WTC11 (cell line): ENCODE measurements at regions not wholly inside any gene's neighbourhood (a gene's known extent, or its start where the extent isn't known, plus 50 kb on each side); places are given as distances from the start of the nearest gene placed in this dataset.

ENCODE experiments used
- ATAC-seq: fragments of 200-7000 bp; cut with Tn5 transposase; 2 replicates; pipeline ENCODE4 v1.10.0; 2021; ENCODE audit warnings: mild to moderate bottlenecking, moderate library complexity
- CTCF ChIA-PET: fragments of 300-600 bp; sonication (Branson Sonifier 250); formaldehyde crosslinking; loops from one replicate; lab custom pipeline; 2021; ENCODE audit warnings: antibody characterized with exemption; lab: Charles Lee
- POLR2A ChIA-PET: fragments of 350-600 bp; sonication (Branson Sonifier 250); formaldehyde crosslinking; loops from one replicate; lab custom pipeline; 2021; ENCODE audit warnings: antibody characterized with exemption; lab: Charles Lee
- DNase-seq: peaks from one replicate; pipeline ENCODE4 v3.0.0; 2021; ENCODE audit warnings: low spot score
- H3K27ac Mint-ChIP-seq: 2 replicates; pipeline ENCODE4 v1.8.0; 2021; ENCODE audit warnings: mixed read lengths
- H3K27me3 Mint-ChIP-seq: 2 replicates; pipeline ENCODE4 v1.8.0; 2021; ENCODE audit warnings: low read depth, mild to moderate bottlenecking, moderate library complexity, mixed read lengths
- H3K36me3 Mint-ChIP-seq: 2 replicates; pipeline ENCODE4 v1.8.0; 2021; ENCODE audit warnings: mixed read lengths
- H3K4me1 Mint-ChIP-seq: 2 replicates; pipeline ENCODE4 v1.8.0; 2022; ENCODE audit warnings: mixed read lengths
- H3K4me3 Mint-ChIP-seq: 2 replicates; pipeline ENCODE4 v1.8.0; 2021; ENCODE audit warnings: mild to moderate bottlenecking, moderate library complexity, mixed read lengths
- H3K9me3 Mint-ChIP-seq: 2 replicates; pipeline ENCODE4 v1.8.0; 2021; ENCODE audit warnings: mixed read lengths
- ELF4 ChIP-seq: sonication (generic); formaldehyde crosslinking; IDR thresholded peaks from 2 replicates; pipeline ENCODE4 v1.8.1; 2022; ENCODE audit warnings: low read depth, mild to moderate bottlenecking, moderate library complexity, missing genetic modification reagents
- FOXJ3 ChIP-seq: sonication (generic); formaldehyde crosslinking; IDR thresholded peaks from 2 replicates; pipeline ENCODE4 v1.9.0; 2021; ENCODE audit warnings: missing genetic modification reagents, mild to moderate bottlenecking, borderline replicate concordance
- FOXK1 ChIP-seq: sonication (generic); formaldehyde crosslinking; IDR thresholded peaks from 2 replicates; pipeline ENCODE4 v1.8.0; 2022; ENCODE audit warnings: mild to moderate bottlenecking, moderate library complexity, missing genetic modification reagents
- JUN ChIP-seq: sonication (generic); formaldehyde crosslinking; IDR thresholded peaks from 2 replicates; pipeline ENCODE4 v1.8.0; 2023; ENCODE audit warnings: mild to moderate bottlenecking, missing genetic modification reagents
- OVOL2 ChIP-seq: fragments of 250-450 bp; sonication (Bioruptor Pico); IDR thresholded peaks from 2 replicates; pipeline ENCODE4 v1.9.0; 2021; ENCODE audit warnings: mild to moderate bottlenecking, borderline replicate concordance
- PRRX2 ChIP-seq: fragments of 250-450 bp; sonication (Bioruptor Pico); IDR thresholded peaks from 2 replicates; pipeline ENCODE4 v1.8.0; 2021; ENCODE audit warnings: mild to moderate bottlenecking
- RELA ChIP-seq: sonication (generic); formaldehyde crosslinking; IDR thresholded peaks from 2 replicates; pipeline ENCODE4 v1.8.1; 2022; ENCODE audit warnings: missing genetic modification reagents, mild to moderate bottlenecking, borderline replicate concordance
- SMAD4 ChIP-seq: sonication (generic); formaldehyde crosslinking; IDR thresholded peaks from 2 replicates; pipeline ENCODE4 v1.8.0; 2022; ENCODE audit warnings: mild to moderate bottlenecking, missing genetic modification reagents
- ZNF121 ChIP-seq: sonication (generic); formaldehyde crosslinking; IDR thresholded peaks from 2 replicates; pipeline ENCODE4 v1.8.0; 2023; ENCODE audit warnings: missing genetic modification reagents
- ZNF317 ChIP-seq: sonication (generic); formaldehyde crosslinking; IDR thresholded peaks from 2 replicates; pipeline ENCODE4 v1.8.1; 2023; ENCODE audit warnings: low read depth, mild to moderate bottlenecking, moderate library complexity, missing genetic modification reagents, borderline replicate concordance
- ZNF671 ChIP-seq: fragments of 250-450 bp; sonication (Bioruptor Pico); IDR thresholded peaks from 2 replicates; pipeline ENCODE4 v1.8.0; 2021; ENCODE audit warnings: mild to moderate bottlenecking
- TF ChIP-seq, protein P1 (sequence below): sonication (generic); formaldehyde crosslinking; IDR thresholded peaks from 2 replicates; pipeline ENCODE4 v1.8.1; 2023; ENCODE audit warnings: mild to moderate bottlenecking, moderate library complexity, missing genetic modification reagents
- TF ChIP-seq, protein P2 (sequence below): sonication (generic); formaldehyde crosslinking; IDR thresholded peaks from 2 replicates; pipeline ENCODE4 v1.8.1; 2022; ENCODE audit warnings: low read depth, missing genetic modification reagents, borderline replicate concordance
- TF ChIP-seq, protein P3 (sequence below): sonication (generic); formaldehyde crosslinking; conservative IDR thresholded peaks from 2 replicates; pipeline ENCODE4 v1.8.1; 2022; ENCODE audit warnings: mild to moderate bottlenecking, missing genetic modification reagents
- TF ChIP-seq, protein P4 (sequence below): sonication (generic); formaldehyde crosslinking; IDR thresholded peaks from 2 replicates; pipeline ENCODE4 v1.8.1; 2023; ENCODE audit warnings: mild to moderate bottlenecking, missing genetic modification reagents
- TF ChIP-seq, protein P5 (sequence below): sonication (generic); formaldehyde crosslinking; IDR thresholded peaks from 2 replicates; pipeline ENCODE4 v1.8.1; 2022; ENCODE audit warnings: mild to moderate bottlenecking, missing genetic modification reagents, moderate library complexity, borderline replicate concordance
- TF ChIP-seq, protein P6 (sequence below): sonication (generic); formaldehyde crosslinking; IDR thresholded peaks from 2 replicates; pipeline ENCODE4 v1.8.1; 2022; ENCODE audit warnings: mild to moderate bottlenecking, moderate library complexity, missing genetic modification reagents
- TF ChIP-seq, protein P7 (sequence below): sonication (generic); formaldehyde crosslinking; IDR thresholded peaks from 2 replicates; pipeline ENCODE4 v1.8.0; 2022; ENCODE audit warnings: mild to moderate bottlenecking, missing genetic modification reagents

DNA sequence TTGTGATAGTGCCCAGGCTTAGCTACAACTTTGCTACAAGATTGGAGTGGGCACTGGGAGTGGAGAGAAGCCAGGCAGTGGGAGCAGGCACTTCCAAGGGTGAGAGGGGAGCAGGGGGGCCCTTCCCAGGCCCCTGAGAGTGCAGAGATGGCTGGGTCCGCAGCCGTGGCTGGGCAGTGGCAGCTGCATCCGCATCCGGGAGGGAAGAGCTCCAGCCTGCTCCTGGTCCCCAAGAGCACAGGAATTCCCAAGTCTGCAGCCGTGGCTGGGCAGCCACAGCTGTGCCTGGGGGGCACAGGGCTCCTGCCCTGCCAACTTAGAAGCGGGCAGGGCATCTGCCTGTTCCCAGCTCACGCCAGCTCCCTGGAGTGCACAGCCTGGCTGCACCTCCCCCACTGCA lies 124.1 kb upstream of the POM121L12 start (continued):
- TF ChIP-seq, protein P1, sequence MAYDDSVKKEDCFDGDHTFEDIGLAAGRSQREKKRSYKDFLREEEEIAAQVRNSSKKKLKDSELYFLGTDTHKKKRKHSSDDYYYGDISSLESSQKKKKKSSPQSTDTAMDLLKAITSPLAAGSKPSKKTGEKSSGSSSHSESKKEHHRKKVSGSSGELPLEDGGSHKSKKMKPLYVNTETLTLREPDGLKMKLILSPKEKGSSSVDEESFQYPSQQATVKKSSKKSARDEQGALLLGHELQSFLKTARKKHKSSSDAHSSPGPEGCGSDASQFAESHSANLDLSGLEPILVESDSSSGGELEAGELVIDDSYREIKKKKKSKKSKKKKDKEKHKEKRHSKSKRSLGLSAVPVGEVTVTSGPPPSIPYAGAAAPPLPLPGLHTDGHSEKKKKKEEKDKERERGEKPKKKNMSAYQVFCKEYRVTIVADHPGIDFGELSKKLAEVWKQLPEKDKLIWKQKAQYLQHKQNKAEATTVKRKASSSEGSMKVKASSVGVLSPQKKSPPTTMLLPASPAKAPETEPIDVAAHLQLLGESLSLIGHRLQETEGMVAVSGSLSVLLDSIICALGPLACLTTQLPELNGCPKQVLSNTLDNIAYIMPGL (CRISPR knock-in tag): no peak
- no peak for TF ChIP-seq ZNF671 (CRISPR knock-in tag)
- TF ChIP-seq, protein P2, sequence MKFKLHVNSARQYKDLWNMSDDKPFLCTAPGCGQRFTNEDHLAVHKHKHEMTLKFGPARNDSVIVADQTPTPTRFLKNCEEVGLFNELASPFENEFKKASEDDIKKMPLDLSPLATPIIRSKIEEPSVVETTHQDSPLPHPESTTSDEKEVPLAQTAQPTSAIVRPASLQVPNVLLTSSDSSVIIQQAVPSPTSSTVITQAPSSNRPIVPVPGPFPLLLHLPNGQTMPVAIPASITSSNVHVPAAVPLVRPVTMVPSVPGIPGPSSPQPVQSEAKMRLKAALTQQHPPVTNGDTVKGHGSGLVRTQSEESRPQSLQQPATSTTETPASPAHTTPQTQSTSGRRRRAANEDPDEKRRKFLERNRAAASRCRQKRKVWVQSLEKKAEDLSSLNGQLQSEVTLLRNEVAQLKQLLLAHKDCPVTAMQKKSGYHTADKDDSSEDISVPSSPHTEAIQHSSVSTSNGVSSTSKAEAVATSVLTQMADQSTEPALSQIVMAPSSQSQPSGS (CRISPR knock-in tag): no peak
- TF ChIP-seq OVOL2 (CRISPR knock-in tag): no peak
- no peak for TF ChIP-seq ELF4 (CRISPR knock-in tag)
- TF ChIP-seq PRRX2 (CRISPR knock-in tag): no peak
- TF ChIP-seq ZNF317: no peak
- no peak for TF ChIP-seq RELA (CRISPR knock-in tag)
- no peak for TF ChIP-seq JUN
- TF ChIP-seq, protein P3, sequence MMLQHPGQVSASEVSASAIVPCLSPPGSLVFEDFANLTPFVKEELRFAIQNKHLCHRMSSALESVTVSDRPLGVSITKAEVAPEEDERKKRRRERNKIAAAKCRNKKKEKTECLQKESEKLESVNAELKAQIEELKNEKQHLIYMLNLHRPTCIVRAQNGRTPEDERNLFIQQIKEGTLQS: no peak
- TF ChIP-seq, all 79 proteins: peak for 0

DNA sequence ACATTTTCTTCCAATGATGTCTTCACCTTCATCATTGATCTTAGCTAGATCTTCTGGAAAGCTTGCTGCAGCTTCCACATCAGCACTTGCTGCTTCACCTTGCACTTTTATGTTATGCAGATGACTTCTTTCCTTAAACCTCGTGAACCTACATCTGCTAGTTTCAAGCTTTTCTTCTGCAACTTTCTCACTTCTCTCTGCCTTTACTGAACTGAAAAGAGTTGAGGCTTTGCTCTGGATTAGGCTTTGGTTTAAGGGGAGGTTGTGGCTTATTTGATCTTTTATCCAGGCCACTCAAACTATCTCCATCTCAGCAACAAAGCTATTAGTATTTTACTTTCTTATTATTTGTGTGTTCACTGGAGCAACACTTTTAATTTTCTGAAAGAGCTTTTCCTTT lies 125.5 kb upstream of the POM121L12 start:
- TF ChIP-seq RELA (CRISPR knock-in tag): no peak
- TF ChIP-seq ZNF121 (CRISPR knock-in tag): no peak
- TF ChIP-seq, protein P4, sequence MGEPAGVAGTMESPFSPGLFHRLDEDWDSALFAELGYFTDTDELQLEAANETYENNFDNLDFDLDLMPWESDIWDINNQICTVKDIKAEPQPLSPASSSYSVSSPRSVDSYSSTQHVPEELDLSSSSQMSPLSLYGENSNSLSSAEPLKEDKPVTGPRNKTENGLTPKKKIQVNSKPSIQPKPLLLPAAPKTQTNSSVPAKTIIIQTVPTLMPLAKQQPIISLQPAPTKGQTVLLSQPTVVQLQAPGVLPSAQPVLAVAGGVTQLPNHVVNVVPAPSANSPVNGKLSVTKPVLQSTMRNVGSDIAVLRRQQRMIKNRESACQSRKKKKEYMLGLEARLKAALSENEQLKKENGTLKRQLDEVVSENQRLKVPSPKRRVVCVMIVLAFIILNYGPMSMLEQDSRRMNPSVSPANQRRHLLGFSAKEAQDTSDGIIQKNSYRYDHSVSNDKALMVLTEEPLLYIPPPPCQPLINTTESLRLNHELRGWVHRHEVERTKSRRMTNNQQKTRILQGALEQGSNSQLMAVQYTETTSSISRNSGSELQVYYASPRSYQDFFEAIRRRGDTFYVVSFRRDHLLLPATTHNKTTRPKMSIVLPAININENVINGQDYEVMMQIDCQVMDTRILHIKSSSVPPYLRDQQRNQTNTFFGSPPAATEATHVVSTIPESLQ (CRISPR knock-in tag): no peak
- ATAC-seq: no peak
- no peak for DNase-seq
- Mint-ChIP-seq H3K27me3 (no peaks in the 10 kb centered on the region; the same call in 1 of the 2 replicates), H3K27ac (no peak overlapping the region), H3K4me3 (no peak overlapping the region), H3K4me1 (no peaks in the 10 kb centered on the region), H3K36me3 (peaks cover 15% of the 10 kb centered on the region), H3K9me3 (peaks cover 34% of the 10 kb centered on the region)
- CTCF ChIA-PET: interaction anchor here (1.7 kb wide), 1 partner anchor 11 kb away, joined by 3 read pairs; no protein-coding TSS in a partner anchor
- POLR2A ChIA-PET: no interaction called here

DNA sequence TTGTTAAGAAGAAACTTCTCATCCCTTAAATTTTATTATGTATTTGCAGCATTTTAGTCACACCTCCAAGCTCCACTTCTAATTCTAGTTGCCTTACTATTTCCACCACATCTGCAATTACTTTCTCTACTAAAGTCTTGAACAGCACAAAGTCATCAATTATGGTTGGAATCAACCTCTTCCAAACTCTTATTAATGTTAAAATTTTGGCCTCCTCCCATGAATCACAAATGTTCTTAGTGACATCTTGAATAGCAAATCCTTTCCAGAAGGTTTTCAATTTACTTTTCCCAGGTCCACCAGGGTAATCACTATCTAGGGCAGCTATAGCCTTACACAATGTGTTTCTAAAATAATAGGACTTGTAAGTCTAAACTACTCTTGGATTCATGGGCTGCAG lies 126.3 kb upstream of the POM121L12 start:
- TF ChIP-seq, protein P5, sequence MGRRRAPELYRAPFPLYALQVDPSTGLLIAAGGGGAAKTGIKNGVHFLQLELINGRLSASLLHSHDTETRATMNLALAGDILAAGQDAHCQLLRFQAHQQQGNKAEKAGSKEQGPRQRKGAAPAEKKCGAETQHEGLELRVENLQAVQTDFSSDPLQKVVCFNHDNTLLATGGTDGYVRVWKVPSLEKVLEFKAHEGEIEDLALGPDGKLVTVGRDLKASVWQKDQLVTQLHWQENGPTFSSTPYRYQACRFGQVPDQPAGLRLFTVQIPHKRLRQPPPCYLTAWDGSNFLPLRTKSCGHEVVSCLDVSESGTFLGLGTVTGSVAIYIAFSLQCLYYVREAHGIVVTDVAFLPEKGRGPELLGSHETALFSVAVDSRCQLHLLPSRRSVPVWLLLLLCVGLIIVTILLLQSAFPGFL: no peak
- TF ChIP-seq, protein P6, sequence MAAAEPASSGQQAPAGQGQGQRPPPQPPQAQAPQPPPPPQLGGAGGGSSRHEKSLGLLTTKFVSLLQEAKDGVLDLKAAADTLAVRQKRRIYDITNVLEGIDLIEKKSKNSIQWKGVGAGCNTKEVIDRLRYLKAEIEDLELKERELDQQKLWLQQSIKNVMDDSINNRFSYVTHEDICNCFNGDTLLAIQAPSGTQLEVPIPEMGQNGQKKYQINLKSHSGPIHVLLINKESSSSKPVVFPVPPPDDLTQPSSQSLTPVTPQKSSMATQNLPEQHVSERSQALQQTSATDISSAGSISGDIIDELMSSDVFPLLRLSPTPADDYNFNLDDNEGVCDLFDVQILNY: no peak
- TF ChIP-seq SMAD4 (CRISPR knock-in tag) (no peak), FOXK1 (no peak), FOXJ3 (no peak)
- TF ChIP-seq, protein P7, sequence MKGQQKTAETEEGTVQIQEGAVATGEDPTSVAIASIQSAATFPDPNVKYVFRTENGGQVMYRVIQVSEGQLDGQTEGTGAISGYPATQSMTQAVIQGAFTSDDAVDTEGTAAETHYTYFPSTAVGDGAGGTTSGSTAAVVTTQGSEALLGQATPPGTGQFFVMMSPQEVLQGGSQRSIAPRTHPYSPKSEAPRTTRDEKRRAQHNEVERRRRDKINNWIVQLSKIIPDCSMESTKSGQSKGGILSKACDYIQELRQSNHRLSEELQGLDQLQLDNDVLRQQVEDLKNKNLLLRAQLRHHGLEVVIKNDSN: no peak
- TF ChIP-seq, protein P1 (CRISPR knock-in tag): no peak
- TF ChIP-seq, all 79 proteins: peak for 0
- CTCF ChIA-PET: interaction anchor here (0.7 kb wide), 1 partner anchor 49 kb away, joined by 3 read pairs; no protein-coding TSS in a partner anchor
- no peak overlapping the region for H3K27ac Mint-ChIP-seq
- H3K4me1 Mint-ChIP-seq: peaks cover 2% of the 10 kb centered on the region; the same call in 1 of the 2 replicates
- ATAC-seq (no peak), DNase-seq (no peak)
- no peaks in the 10 kb centered on the region; the same call in 1 of the 2 replicates for H3K27me3 Mint-ChIP-seq
- peaks cover 29% of the 10 kb centered on the region for H3K9me3 Mint-ChIP-seq
- H3K36me3 Mint-ChIP-seq: peaks cover 15% of the 10 kb centered on the region
- no peak overlapping the region for H3K4me3 Mint-ChIP-seq
- POLR2A ChIA-PET: no interaction called here
